ENCODE measurements at regions not wholly inside any gene's neighbourhood (a gene's known extent, or its start where the extent isn't known, plus 50 kb on each side); places are given as distances from the start of the nearest gene placed in this dataset.

DNA sequence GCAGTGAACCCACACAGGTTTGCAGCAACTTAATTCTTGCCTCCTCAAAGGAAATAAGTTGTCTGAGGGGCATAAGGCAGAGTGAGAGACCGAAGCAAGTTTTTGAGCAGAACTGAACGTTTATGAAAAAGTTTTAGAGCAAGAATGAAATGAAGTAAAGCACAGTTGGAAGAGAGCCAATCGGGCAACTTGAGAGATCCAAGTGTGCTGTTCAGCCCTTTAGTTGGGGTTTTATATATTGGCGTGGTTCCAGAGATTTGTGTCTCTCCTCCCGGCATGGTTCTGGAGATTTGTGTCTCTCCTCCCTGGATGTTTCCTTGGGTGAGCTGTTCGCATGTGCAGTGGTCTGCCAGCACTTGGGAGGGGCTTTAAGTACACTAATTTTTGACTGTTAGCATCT is 141.4 kb upstream of the DGKB start:
- Mint-ChIP-seq H3K9me3 (ENCODE audit: unreplicated experiment) (no peaks in the 10 kb centered on the region), H3K27ac (ENCODE audit: unreplicated experiment) (no peak overlapping the region), H3K4me1 (ENCODE audit: unreplicated experiment) (peaks cover 33% of the 10 kb centered on the region), H3K4me3 (ENCODE audit: unreplicated experiment) (no peak overlapping the region), H3K36me3 (ENCODE audit: unreplicated experiment) (no peaks in the 10 kb centered on the region), H3K27me3 (ENCODE audit: unreplicated experiment) (no peaks in the 10 kb centered on the region)
- DNase-seq (ENCODE audit: extremely low spot score, unreplicated experiment) = no peak
- no peak for TF ChIP-seq CTCF (IDR thresholded peaks at IDR 0.05)

- H3K9me3 Mint-ChIP-seq (ENCODE audit: unreplicated experiment) = no peaks in the 10 kb centered on the region
- peak overlapping the region; percentile 50 for H3K27ac Mint-ChIP-seq (ENCODE audit: unreplicated experiment)
- H3K27me3 Mint-ChIP-seq (ENCODE audit: unreplicated experiment) = no peaks in the 10 kb centered on the region
Measured at GRCh38 chr7:15042285-15043065, 139.9 kb upstream of the DGKB start.

DNA sequence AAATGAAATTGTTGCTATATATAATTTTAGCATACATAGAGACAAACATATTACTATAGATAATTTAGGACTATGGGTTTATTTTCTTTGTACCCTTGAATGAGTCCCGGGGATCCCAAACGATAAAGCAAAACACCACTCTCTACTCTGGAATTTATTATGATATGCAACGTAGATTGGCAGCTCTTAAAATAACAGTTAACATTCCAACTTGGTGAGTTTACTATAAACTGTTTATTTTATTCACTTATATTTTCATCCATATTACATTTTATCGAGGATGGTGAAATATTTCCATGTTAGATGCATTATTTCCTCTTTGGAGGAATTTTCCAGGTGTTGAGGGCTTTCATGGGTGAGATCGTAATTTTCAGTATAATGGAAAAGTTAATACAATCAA is 138.7 kb upstream of the DGKB start:
- Mint-ChIP-seq H3K4me1 (ENCODE audit: unreplicated experiment) (peaks cover 33% of the 10 kb centered on the region), H3K4me3 (ENCODE audit: unreplicated experiment) (peak overlapping the region; percentile 8), H3K27ac (ENCODE audit: unreplicated experiment) (peak overlapping the region; percentile 38), H3K9me3 (ENCODE audit: unreplicated experiment) (no peaks in the 10 kb centered on the region), H3K27me3 (ENCODE audit: unreplicated experiment) (no peaks in the 10 kb centered on the region), H3K36me3 (ENCODE audit: unreplicated experiment) (no peaks in the 10 kb centered on the region)
- no peak for TF ChIP-seq CTCF (IDR thresholded peaks at IDR 0.05)
- DNase-seq (ENCODE audit: extremely low spot score, unreplicated experiment) = no peak

More at GRCh38 chr7:15042285-15043065, 139.9 kb upstream of the DGKB start:
- TF ChIP-seq CTCF (IDR thresholded peaks at IDR 0.05) = no peak
- DNase-seq (ENCODE audit: extremely low spot score, unreplicated experiment) = no peak
- H3K36me3 Mint-ChIP-seq (ENCODE audit: unreplicated experiment) = no peaks in the 10 kb centered on the region
- no peak overlapping the region for H3K4me3 Mint-ChIP-seq (ENCODE audit: unreplicated experiment)
- peaks cover 33% of the 10 kb centered on the region for H3K4me1 Mint-ChIP-seq (ENCODE audit: unreplicated experiment)

DNA sequence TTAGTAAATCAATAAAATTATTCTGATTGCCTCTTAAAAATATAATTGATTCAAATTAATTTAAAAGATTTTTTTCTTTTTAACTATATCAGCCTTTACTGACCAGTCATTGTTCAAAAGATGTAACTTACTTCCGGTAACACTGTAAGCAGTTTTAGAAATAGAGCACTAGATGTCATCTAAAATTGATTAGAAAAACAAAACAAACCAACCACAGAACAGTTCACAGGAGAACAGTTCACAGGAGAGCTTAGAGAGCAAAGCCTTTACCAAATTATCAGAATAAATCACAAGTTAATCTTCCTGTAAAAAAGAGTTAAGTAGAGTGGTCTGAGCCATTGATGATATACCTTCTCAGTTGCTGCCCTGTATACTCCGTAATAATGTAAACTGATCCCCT is 133.3 kb upstream of the DGKB start:
- no peaks in the 10 kb centered on the region for H3K36me3 Mint-ChIP-seq (ENCODE audit: unreplicated experiment)
- DNase-seq (ENCODE audit: extremely low spot score, unreplicated experiment) = no peak
- no peaks in the 10 kb centered on the region for H3K9me3 Mint-ChIP-seq (ENCODE audit: unreplicated experiment)
- H3K4me3 Mint-ChIP-seq (ENCODE audit: unreplicated experiment) = no peak overlapping the region
- no peak overlapping the region for H3K27ac Mint-ChIP-seq (ENCODE audit: unreplicated experiment)
- no peaks in the 10 kb centered on the region for H3K27me3 Mint-ChIP-seq (ENCODE audit: unreplicated experiment)
- TF ChIP-seq CTCF (IDR thresholded peaks at IDR 0.05) = no peak
- peaks cover 36% of the 10 kb centered on the region for H3K4me1 Mint-ChIP-seq (ENCODE audit: unreplicated experiment)

DNA sequence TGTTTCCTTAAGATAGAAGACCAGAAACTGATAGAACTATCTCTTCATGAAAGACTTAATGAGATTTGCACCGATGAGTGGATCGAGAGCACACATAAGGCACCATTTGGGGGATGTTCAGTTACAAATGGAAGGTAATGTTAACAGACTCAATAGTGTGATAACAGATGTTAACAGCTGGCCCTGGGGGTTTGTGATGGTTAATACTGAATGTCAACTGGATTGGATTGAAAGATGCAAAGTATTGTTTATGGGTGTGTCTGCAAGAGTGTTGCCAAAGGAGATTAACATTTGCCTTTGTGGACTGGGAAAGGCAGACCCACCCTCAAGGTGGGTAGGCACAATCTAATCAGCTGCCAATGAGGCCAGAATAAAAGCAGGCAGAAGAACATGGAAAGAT is 130.5 kb upstream of the DGKB start:
- no peaks in the 10 kb centered on the region for H3K27me3 Mint-ChIP-seq (ENCODE audit: unreplicated experiment)
- H3K4me3 Mint-ChIP-seq (ENCODE audit: unreplicated experiment) = no peak overlapping the region
- peaks cover 28% of the 10 kb centered on the region for H3K4me1 Mint-ChIP-seq (ENCODE audit: unreplicated experiment)
- no peaks in the 10 kb centered on the region for H3K36me3 Mint-ChIP-seq (ENCODE audit: unreplicated experiment)
- TF ChIP-seq CTCF (IDR thresholded peaks at IDR 0.05) = no peak
- no peak for DNase-seq (ENCODE audit: extremely low spot score, unreplicated experiment)
- no peak overlapping the region for H3K27ac Mint-ChIP-seq (ENCODE audit: unreplicated experiment)
- H3K9me3 Mint-ChIP-seq (ENCODE audit: unreplicated experiment) = no peaks in the 10 kb centered on the region
